GM21423 (cell line): ENCODE measurements at regions not wholly inside any gene's neighbourhood (a gene's known extent, or its start where the extent isn't known, plus 50 kb on each side); places are given as distances from the start of the nearest gene placed in this dataset.
"Not testable (repeated sequence)": the region's sequence is repeated elsewhere in the genome, so short reads cannot be mapped to it uniquely, and the experiment has no call there.

ENCODE experiments used
- ATAC-seq: cut with Tn5 transposase; IDR thresholded peaks from one replicate; pipeline ENCODE4 v1.9.1; 2021; ENCODE audit warnings: mild to moderate bottlenecking, moderate library complexity; ENCODE audit not compliant: unreplicated experiment

GRCh38 chr9:97772145-97772544, 75.0 kb upstream of the XPA start:
- ATAC-seq: no peak

GRCh38 chr9:97773091-97773490, 76.0 kb upstream of the XPA start:
- ATAC-seq: no peak

- no peak for ATAC-seq
These were observed 76.6 kb upstream of the XPA start for GRCh38 chr9:97773723-97774122.

- ATAC-seq: no peak
These were observed 77.5 kb upstream of the XPA start for GRCh38 chr9:97774673-97775072.

- not testable (repeated sequence) for ATAC-seq
These were observed 74.3 kb upstream of the FOXE1 start for GRCh38 chr9:97778740-97779139.

- no peak for ATAC-seq
These were observed 73.4 kb upstream of the FOXE1 start for GRCh38 chr9:97779608-97780007.

GRCh38 chr9:97781902-97782301, 71.1 kb upstream of the FOXE1 start:
- ATAC-seq: no peak

GRCh38 chr9:97786341-97786740, 66.7 kb upstream of the FOXE1 start:
- ATAC-seq: no peak

- ATAC-seq: no peak
These were observed 65.5 kb upstream of the FOXE1 start for GRCh38 chr9:97787551-97787950.

- ATAC-seq: no peak
These were observed 64.0 kb upstream of the FOXE1 start for GRCh38 chr9:97788763-97789663.

GRCh38 chr9:97790542-97790941, 62.5 kb upstream of the FOXE1 start:
- no peak for ATAC-seq

GRCh38 chr9:97791542-97791941, 61.5 kb upstream of the FOXE1 start:
- ATAC-seq: no peak

GRCh38 chr9:97793067-97793466, 60.0 kb upstream of the FOXE1 start:
- ATAC-seq: no peak

GRCh38 chr9:97794666-97795065, 58.4 kb upstream of the FOXE1 start:
- no peak for ATAC-seq

GRCh38 chr9:97796176-97796575, 56.9 kb upstream of the FOXE1 start:
- ATAC-seq: not testable (repeated sequence)

- ATAC-seq: no peak
These were observed 51.8 kb upstream of the FOXE1 start for GRCh38 chr9:97801180-97801579.

- no peak for ATAC-seq
These were observed 50.8 kb upstream of the FOXE1 start for GRCh38 chr9:97802276-97802675.

- ATAC-seq: peak; percentile 89
These were observed 49.6 kb upstream of the FOXE1 start for GRCh38 chr9:97803167-97804058.
